Kidney tubule cell (primary cell): ENCODE measurements at regions not wholly inside any gene's neighbourhood (a gene's known extent, or its start where the extent isn't known, plus 50 kb on each side); places are given as distances from the start of the nearest gene placed in this dataset.

ENCODE experiments used
- DNase-seq: peaks from one replicate; pipeline ENCODE4 v3.0.0-alpha.2; 2018; ENCODE audit warnings: low spot score

GRCh38 chr2:223519471-223519870, 82.7 kb downstream of the SCG2 start:
- no peak for DNase-seq

DNA sequence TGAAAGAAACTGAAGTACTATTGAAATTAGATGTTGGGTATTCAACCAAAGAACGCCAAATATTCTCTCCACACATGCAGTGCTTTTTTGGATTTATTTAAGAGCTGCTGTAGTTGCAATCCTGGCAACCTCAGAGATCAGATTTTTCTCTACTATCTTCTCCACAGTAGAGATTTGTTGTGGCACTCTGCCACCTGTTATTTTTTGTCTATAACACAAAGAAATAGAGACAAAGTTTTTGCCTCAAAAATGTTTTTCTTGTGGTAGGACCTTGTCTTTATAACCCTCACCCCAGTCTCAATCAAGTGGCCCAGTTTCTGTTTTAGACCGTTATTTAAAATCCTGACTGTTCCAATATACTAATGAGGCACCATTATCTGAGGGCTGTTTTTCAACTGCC, 79.4 kb downstream of the SCG2 start:
- no peak for DNase-seq

GRCh38 chr2:223523551-223524001, 78.6 kb downstream of the SCG2 start:
- DNase-seq: peak; percentile 40

DNA sequence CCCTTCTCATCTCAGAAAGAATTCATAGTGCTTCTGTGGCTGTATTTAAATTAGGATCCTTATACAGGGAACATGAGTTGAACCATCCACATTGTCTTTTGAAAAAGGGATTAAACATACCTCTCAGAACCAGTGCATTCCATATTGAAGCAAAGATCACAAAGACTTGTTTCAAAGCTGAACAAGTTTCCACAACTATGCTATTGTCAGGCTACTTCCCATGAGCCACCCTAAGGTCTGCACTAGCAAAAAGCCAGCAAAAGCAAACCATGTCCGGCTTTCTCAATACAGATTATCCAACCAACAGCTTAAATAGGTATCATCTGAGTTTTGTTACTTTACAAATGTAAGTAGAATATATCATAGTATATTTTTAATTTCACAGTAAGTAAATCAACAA, 78.1 kb downstream of the SCG2 start:
- DNase-seq: no peak

DNA sequence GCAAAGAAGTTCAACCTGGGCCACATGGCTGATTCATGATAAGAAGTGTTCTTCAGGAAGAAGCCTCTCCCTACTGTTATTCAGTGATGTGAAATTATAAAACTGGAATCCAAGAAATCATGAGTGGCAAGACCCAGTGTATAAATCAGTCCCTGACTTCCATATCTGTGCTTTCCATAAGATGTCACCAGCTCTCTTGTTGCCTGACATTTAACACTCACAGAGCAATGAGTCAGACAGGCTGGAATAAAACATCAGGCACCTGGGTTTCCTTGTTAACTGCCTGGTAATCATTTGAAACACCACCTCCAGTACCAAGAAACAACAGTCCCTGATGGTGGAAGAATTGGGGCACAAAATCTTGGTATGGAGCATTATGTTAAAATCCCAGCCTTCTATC, 76.1 kb downstream of the SCG2 start:
- DNase-seq: peak; percentile 63

- no peak for DNase-seq
Measured at GRCh38 chr2:223528036-223528435, 74.1 kb downstream of the SCG2 start.

- DNase-seq: no peak
Measured at GRCh38 chr2:223529696-223530095, 72.5 kb downstream of the SCG2 start.

GRCh38 chr2:223530811-223531210, 71.3 kb downstream of the SCG2 start:
- DNase-seq: no peak

- DNase-seq: no peak
Measured at GRCh38 chr2:223532161-223532560, 70.0 kb downstream of the SCG2 start.

- no peak for DNase-seq
Measured at GRCh38 chr2:223532712-223533111, 69.4 kb downstream of the SCG2 start.

DNA sequence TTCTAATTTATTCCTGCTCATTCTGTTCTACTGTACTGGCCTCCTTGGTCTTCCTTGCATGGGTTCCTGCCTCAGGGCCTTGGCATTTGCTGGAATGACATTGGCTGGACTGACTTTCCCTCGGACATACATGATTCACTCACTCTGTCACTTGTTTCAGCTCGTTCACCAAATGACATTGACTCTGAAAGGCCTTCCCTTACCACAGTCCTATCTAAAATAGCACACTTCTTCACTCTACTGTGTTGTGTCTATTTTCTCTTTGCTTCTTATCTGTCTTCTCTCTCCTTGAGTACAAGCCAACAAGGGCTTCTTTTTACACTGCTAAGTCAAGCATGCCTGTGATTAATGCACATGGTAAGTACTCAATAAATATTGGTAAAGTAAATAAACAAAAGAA, 65.6 kb downstream of the SCG2 start:
- DNase-seq: peak; percentile 64

DNA sequence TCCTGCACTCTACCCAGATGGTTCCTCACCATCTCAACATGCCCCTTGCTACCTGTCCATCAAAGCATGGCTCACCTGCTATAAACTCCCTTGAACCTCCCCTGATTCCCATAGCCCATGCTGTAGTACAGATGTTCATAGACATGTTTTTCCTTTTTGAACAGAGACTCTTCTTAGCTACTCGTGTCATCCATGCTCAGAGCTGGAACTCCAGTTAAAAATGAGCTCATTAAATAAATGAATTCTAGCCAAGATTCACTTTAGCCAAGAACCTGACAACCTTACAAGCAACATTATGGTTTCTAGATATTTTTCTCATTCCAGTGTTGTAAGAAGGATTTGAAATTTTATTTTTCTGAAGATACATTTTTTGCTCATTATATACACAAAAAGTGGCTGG, 65.0 kb downstream of the SCG2 start:
- no peak for DNase-seq

DNA sequence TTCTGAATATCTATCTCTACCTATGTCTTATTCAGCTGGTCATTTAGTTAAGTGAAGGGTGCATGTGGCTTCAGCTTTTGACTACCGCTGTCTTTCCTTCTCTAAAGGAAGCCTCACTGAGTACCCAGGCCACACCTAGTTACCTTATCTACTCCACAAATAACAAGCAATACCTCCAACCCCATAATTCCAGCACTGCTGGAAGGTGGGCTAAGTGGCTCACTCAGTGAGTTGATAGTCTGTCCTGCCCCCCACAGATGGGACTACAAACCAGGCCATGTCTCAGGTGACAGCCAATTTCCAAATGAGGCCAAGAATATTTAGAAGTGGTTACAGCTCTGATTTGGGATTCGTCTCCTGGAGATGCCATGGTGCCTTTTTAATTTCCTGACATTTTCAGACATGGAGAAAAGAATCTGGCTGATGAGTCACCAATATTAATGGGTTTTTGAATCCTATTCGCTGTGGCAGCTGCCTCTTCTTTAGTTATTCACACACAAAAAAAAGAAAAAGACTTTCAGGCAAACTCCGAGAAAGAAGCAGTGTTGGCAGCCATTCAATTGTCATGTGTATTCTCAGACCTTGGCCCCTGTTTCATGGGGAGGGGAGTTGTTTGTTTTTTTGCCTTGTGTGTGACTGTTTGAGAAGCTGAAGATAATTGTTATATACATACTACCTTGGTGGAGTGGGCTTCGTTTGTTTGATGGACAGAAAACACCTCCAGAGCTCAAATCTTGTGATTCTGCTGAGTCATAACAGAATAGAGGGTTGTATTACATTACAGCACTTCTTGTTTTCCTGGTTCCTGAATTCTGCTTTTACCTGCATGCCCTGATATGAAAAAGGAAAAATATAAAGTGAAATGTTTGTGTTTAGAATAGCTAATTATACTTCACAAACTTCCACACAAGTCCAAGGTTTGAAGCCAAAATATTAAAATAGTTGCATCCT, 64.2 kb downstream of the SCG2 start:
- DNase-seq: peak; percentile 23

GRCh38 chr2:223538920-223539440, 63.2 kb downstream of the SCG2 start:
- no peak for DNase-seq

GRCh38 chr2:223541546-223541945, 60.6 kb downstream of the SCG2 start:
- DNase-seq: no peak

GRCh38 chr2:223542501-223542900, 59.7 kb downstream of the SCG2 start:
- DNase-seq: no peak

GRCh38 chr2:223545406-223545805, 56.8 kb downstream of the SCG2 start:
- DNase-seq: no peak

- no peak for DNase-seq
Measured at GRCh38 chr2:223545830-223546229, 56.3 kb downstream of the SCG2 start.
